ENCODE measurements at regions not wholly inside any gene's neighbourhood (a gene's known extent, or its start where the extent isn't known, plus 50 kb on each side); places are given as distances from the start of the nearest gene placed in this dataset.

DNA sequence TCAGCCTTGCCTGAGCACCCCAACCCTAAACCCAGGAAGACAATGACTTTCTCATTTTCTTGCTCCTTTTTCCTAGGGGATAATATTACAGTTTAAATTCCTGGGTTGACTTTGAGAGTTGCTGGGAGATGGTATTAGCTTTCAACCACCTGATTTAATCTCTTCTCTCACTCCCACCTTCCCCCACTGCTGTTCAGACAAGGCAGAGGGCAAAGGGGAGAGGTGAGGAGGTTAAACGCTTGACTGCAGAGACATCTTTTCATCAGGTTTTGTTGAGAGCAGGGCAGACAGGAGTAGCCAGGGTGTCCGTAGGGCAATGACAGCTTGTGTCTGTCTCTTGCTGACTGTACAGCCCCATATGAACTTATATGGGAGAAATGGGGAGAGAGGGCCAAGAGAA is 811.2 kb downstream of the MAFB start:
- no peak overlapping the region for H4K91ac ChIP-seq (ENCODE audit: low read depth, low read length, poor library complexity)
- H3K4me3 ChIP-seq (ENCODE audit: low read length in 2 of 2) = no peak overlapping the region
- H3K18ac ChIP-seq (ENCODE audit: low read length) = no peak overlapping the region
- peaks cover 0 to 16% (median 0%) of the 10 kb centered on the region in 3 experiments for H3K27me3 ChIP-seq (ENCODE audit: control insufficient read depth in 3 of 3, insufficient read depth in 3 of 3, low read depth in 1 of 3, low read length in 3 of 3)
- no peak overlapping the region for H4K8ac ChIP-seq (ENCODE audit: low read depth, low read length)
- no peak overlapping the region for H2BK15ac ChIP-seq (ENCODE audit: low read length)
- H2BK12ac ChIP-seq (ENCODE audit: low read length) = no peak overlapping the region
- no peak overlapping the region for H3K27ac ChIP-seq (replicated peaks; ENCODE audit: low read length)
- H2AFZ ChIP-seq (ENCODE audit: low read length) = no peak overlapping the region
- WGBS, 2 donors (ENCODE audit: extremely low coverage in 2 of 2, insufficient read length in 2 of 2, insufficient replicate concordance in 1 of 2) = no CpG with 5 or more reads among the region's 2 CpGs
- H3K36me3 ChIP-seq (replicated peaks in 1 of 2; ENCODE audit: control insufficient read depth in 2 of 2, insufficient read depth in 2 of 2, low read length in 2 of 2) = no peaks in the 10 kb centered on the region
- no peak overlapping the region for H3K9ac ChIP-seq (ENCODE audit: low read depth, low read length, poor library complexity)
- H2BK120ac ChIP-seq (ENCODE audit: low read depth, low read length) = no peak overlapping the region
- DNase-seq (ENCODE audit: low spot score) = no peak
- H3K79me1 ChIP-seq (ENCODE audit: low read depth, low read length) = no peaks in the 10 kb centered on the region
- H3K23ac ChIP-seq (ENCODE audit: low read depth, low read length, poor library complexity) = no peak overlapping the region
- no peak overlapping the region for H2BK5ac ChIP-seq (ENCODE audit: low read length)
- no peak overlapping the region for H3K4ac ChIP-seq (ENCODE audit: low read length)
- H2AK5ac ChIP-seq (ENCODE audit: low read depth, low read length) = no peak overlapping the region
- peaks cover 0 to 7% of the 10 kb centered on the region in 2 donors for H3K4me1 ChIP-seq (ENCODE audit: control insufficient read depth in 2 of 2, insufficient read depth in 1 of 2, low read depth in 1 of 2, low read length in 2 of 2)
- H3K4me2 ChIP-seq (ENCODE audit: insufficient read depth, low read length, poor library complexity, severe bottlenecking) = no peak overlapping the region
- H3K9me3 ChIP-seq (replicated peaks in 1 of 2; ENCODE audit: control insufficient read depth in 2 of 2, insufficient read depth in 1 of 2, low read depth in 1 of 2, low read length in 2 of 2) = no peaks in the 10 kb centered on the region
- H3K14ac ChIP-seq (ENCODE audit: low read length) = no peak overlapping the region

DNA sequence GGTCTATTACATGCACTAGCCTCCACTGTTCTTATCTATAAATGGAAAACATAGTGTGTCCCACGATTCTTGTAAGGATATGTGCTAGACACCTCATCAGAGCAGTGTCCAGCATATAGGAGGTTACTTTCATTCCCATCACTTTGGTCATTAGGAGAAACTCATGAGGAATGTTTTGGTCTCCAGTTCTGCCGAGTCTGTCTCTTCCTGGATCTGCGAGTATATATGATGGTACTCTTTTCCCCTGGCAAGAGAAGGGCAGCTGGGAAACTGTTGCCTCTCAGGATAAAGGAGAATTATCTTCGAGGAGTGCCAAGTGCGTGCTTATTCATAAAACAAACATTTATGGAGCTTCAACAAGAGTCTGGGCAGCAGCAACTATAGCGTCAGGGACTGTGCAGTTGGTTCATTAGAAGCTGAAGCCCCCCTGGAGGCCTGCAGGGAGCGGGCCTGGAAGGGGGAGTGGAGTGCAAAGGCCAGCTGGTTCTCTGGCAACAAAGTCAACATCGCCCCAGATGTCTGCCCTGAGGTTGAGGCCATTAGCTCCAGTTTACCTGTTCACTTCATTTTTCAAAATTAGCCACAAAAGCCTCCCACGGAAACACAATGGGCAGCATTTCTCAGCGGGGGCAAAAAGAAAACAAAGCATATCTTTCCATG is 811.9 kb downstream of the MAFB start:
- H3K36me3 ChIP-seq (replicated peaks in 1 of 2; ENCODE audit: control insufficient read depth in 2 of 2, insufficient read depth in 2 of 2, low read length in 2 of 2) = no peaks in the 10 kb centered on the region
- no peak overlapping the region for H2BK5ac ChIP-seq (ENCODE audit: low read length)
- no peak overlapping the region for H3K4ac ChIP-seq (ENCODE audit: low read length)
- no peak overlapping the region for H4K91ac ChIP-seq (ENCODE audit: low read depth, low read length, poor library complexity)
- H3K14ac ChIP-seq (ENCODE audit: low read length) = no peak overlapping the region
- no peak overlapping the region for H2BK120ac ChIP-seq (ENCODE audit: low read depth, low read length)
- H3K4me2 ChIP-seq (ENCODE audit: insufficient read depth, low read length, poor library complexity, severe bottlenecking) = no peak overlapping the region
- DNase-seq (ENCODE audit: low spot score) = no peak
- no peak overlapping the region for H4K8ac ChIP-seq (ENCODE audit: low read depth, low read length)
- H3K79me1 ChIP-seq (ENCODE audit: low read depth, low read length) = no peaks in the 10 kb centered on the region
- H3K4me1 ChIP-seq (ENCODE audit: control insufficient read depth in 2 of 2, insufficient read depth in 1 of 2, low read depth in 1 of 2, low read length in 2 of 2) = peaks cover 0 to 7% of the 10 kb centered on the region in 2 donors
- no peak overlapping the region for H2BK15ac ChIP-seq (ENCODE audit: low read length)
- H3K27me3 ChIP-seq (ENCODE audit: control insufficient read depth in 3 of 3, insufficient read depth in 3 of 3, low read depth in 1 of 3, low read length in 3 of 3) = peaks cover 0 to 19% (median 0%) of the 10 kb centered on the region in 3 experiments
- no peak overlapping the region for H3K18ac ChIP-seq (ENCODE audit: low read length)
- no peak overlapping the region for H3K27ac ChIP-seq (replicated peaks; ENCODE audit: low read length)
- no peak overlapping the region for H3K9ac ChIP-seq (ENCODE audit: low read depth, low read length, poor library complexity)
- H2AK5ac ChIP-seq (ENCODE audit: low read depth, low read length) = no peak overlapping the region
- no peak overlapping the region for H2BK12ac ChIP-seq (ENCODE audit: low read length)
- H3K23ac ChIP-seq (ENCODE audit: low read depth, low read length, poor library complexity) = no peak overlapping the region
- no peak overlapping the region for H3K4me3 ChIP-seq (ENCODE audit: low read length in 2 of 2)
- no peak overlapping the region for H2AFZ ChIP-seq (ENCODE audit: low read length)
- no peaks in the 10 kb centered on the region for H3K9me3 ChIP-seq (replicated peaks in 1 of 2; ENCODE audit: control insufficient read depth in 2 of 2, insufficient read depth in 1 of 2, low read depth in 1 of 2, low read length in 2 of 2)
- no CpG with 5 or more reads among the region's 10 CpGs for WGBS, 2 donors (ENCODE audit: extremely low coverage in 2 of 2, insufficient read length in 2 of 2, insufficient replicate concordance in 1 of 2)

DNA sequence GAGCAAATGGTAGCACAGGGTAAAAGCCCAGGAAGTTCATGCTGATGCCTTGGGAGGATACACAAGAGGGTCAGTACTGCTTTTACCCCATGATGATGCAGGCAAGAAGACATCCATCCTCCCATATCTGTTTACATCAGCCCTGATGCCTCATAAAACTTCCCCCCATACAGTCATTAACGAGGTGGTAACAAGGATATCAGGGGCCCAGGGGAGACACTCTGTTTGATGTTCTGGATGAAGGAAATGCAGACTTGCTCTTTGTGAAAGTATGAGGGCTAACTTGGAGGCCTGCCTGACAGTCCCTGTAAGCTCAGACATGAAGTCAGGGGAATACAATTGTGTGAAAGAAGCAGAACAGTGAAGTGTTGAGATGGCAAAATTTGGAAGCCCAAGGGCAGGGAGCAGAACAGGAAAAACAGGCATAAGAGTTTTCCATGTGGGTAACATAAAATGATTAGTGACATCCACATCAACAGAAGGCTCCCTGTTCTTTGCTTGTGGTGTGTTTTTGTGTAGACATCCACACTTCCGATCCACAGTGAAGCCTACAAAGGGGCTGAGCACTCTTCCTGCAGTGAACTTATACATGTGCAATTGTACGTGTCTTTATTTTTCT is 813.4 kb downstream of the MAFB start:
- H3K4me1 ChIP-seq (ENCODE audit: control insufficient read depth in 2 of 2, insufficient read depth in 1 of 2, low read depth in 1 of 2, low read length in 2 of 2) = peaks cover 0 to 11% of the 10 kb centered on the region in 2 donors
- no peak overlapping the region for H3K18ac ChIP-seq (ENCODE audit: low read length)
- H3K14ac ChIP-seq (ENCODE audit: low read length) = no peak overlapping the region
- H3K9ac ChIP-seq (ENCODE audit: low read depth, low read length, poor library complexity) = no peak overlapping the region
- H2AK5ac ChIP-seq (ENCODE audit: low read depth, low read length) = no peak overlapping the region
- H3K4me2 ChIP-seq (ENCODE audit: insufficient read depth, low read length, poor library complexity, severe bottlenecking) = no peak overlapping the region
- H3K27me3 ChIP-seq (ENCODE audit: control insufficient read depth in 3 of 3, insufficient read depth in 3 of 3, low read depth in 1 of 3, low read length in 3 of 3) = peaks cover 0 to 19% (median 0%) of the 10 kb centered on the region in 3 experiments
- no peak overlapping the region for H4K91ac ChIP-seq (ENCODE audit: low read depth, low read length, poor library complexity)
- H3K9me3 ChIP-seq (replicated peaks in 1 of 2; ENCODE audit: control insufficient read depth in 2 of 2, insufficient read depth in 1 of 2, low read depth in 1 of 2, low read length in 2 of 2) = no peaks in the 10 kb centered on the region
- H3K23ac ChIP-seq (ENCODE audit: low read depth, low read length, poor library complexity) = no peak overlapping the region
- H3K79me1 ChIP-seq (ENCODE audit: low read depth, low read length) = no peaks in the 10 kb centered on the region
- H3K4ac ChIP-seq (ENCODE audit: low read length) = no peak overlapping the region
- H2BK120ac ChIP-seq (ENCODE audit: low read depth, low read length) = no peak overlapping the region
- H3K4me3 ChIP-seq (ENCODE audit: low read length in 2 of 2) = no peak overlapping the region
- no peak overlapping the region for H2BK15ac ChIP-seq (ENCODE audit: low read length)
- no CpG with 5 or more reads among the region's 3 CpGs for WGBS, 2 donors (ENCODE audit: extremely low coverage in 2 of 2, insufficient read length in 2 of 2, insufficient replicate concordance in 1 of 2)
- no peak overlapping the region for H4K8ac ChIP-seq (ENCODE audit: low read depth, low read length)
- no peak for DNase-seq (ENCODE audit: low spot score)
- H2BK12ac ChIP-seq (ENCODE audit: low read length) = no peak overlapping the region
- H3K27ac ChIP-seq (replicated peaks; ENCODE audit: low read length) = no peak overlapping the region
- H3K36me3 ChIP-seq (replicated peaks in 1 of 2; ENCODE audit: control insufficient read depth in 2 of 2, insufficient read depth in 2 of 2, low read length in 2 of 2) = no peaks in the 10 kb centered on the region
- no peak overlapping the region for H2BK5ac ChIP-seq (ENCODE audit: low read length)
- no peak overlapping the region for H2AFZ ChIP-seq (ENCODE audit: low read length)

DNA sequence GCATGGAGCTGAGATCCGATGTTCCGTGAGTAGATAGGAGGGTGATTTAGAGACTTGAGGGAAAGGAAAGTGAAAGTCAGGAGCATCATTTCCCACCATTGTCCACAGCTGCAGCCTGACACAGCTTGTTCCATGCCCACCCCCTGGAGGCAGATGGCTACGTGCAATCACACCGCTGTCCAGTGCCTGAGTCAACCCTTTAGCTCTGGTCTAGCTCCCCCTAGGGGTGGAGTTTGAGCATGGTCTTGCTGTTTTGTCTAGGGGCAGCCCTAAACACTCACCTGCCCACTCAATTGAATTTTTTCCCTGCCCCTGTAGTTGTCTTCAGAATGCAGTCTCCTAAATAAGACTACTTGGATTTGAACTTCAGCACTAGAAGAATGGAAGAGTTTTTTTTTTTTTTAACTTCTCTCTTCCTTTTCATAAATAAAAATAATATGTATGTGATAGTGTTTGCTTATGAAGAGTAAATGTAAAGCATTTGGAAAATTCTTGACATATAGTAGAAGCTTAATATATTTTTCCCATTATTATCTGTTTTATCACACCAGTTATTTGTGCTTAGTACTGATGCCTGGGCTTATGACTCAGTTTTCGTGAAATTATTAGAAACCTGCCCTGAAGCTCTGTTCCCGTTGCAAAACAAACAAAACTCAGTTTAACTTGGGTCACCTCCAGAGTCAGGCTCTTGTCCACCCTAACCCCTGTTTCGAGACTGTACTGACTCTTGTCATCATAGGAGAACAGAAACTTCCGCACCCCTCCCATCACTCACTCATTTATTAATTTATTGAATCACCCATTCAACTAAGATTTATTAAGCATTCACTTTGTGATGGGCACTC is 814.8 kb downstream of the MAFB start:
- H3K23ac ChIP-seq (ENCODE audit: low read depth, low read length, poor library complexity) = no peak overlapping the region
- no peak overlapping the region for H4K91ac ChIP-seq (ENCODE audit: low read depth, low read length, poor library complexity)
- no peaks in the 10 kb centered on the region for H3K36me3 ChIP-seq (replicated peaks in 1 of 2; ENCODE audit: control insufficient read depth in 2 of 2, insufficient read depth in 2 of 2, low read length in 2 of 2)
- peak; percentile 83 for DNase-seq (ENCODE audit: low spot score)
- no peak overlapping the region for H2AK5ac ChIP-seq (ENCODE audit: low read depth, low read length)
- H3K4me1 ChIP-seq (ENCODE audit: control insufficient read depth in 2 of 2, insufficient read depth in 1 of 2, low read depth in 1 of 2, low read length in 2 of 2) = peaks cover 0 to 13% of the 10 kb centered on the region in 2 donors
- peaks cover 0 to 18% (median 0%) of the 10 kb centered on the region in 3 experiments for H3K27me3 ChIP-seq (ENCODE audit: control insufficient read depth in 3 of 3, insufficient read depth in 3 of 3, low read depth in 1 of 3, low read length in 3 of 3)
- no peak overlapping the region for H3K27ac ChIP-seq (replicated peaks; ENCODE audit: low read length)
- H3K9me3 ChIP-seq (replicated peaks in 1 of 2; ENCODE audit: control insufficient read depth in 2 of 2, insufficient read depth in 1 of 2, low read depth in 1 of 2, low read length in 2 of 2) = no peaks in the 10 kb centered on the region
- no peak overlapping the region for H3K14ac ChIP-seq (ENCODE audit: low read length)
- no peak overlapping the region for H2BK5ac ChIP-seq (ENCODE audit: low read length)
- H2BK120ac ChIP-seq (ENCODE audit: low read depth, low read length) = no peak overlapping the region
- no peak overlapping the region for H4K8ac ChIP-seq (ENCODE audit: low read depth, low read length)
- H2BK15ac ChIP-seq (ENCODE audit: low read length) = no peak overlapping the region
- no peak overlapping the region for H3K4me2 ChIP-seq (ENCODE audit: insufficient read depth, low read length, poor library complexity, severe bottlenecking)
- H2BK12ac ChIP-seq (ENCODE audit: low read length) = no peak overlapping the region
- H3K4me3 ChIP-seq (ENCODE audit: low read length in 2 of 2) = no peak overlapping the region
- WGBS, 2 donors (ENCODE audit: extremely low coverage in 2 of 2, insufficient read length in 2 of 2, insufficient replicate concordance in 1 of 2) = no CpG with 5 or more reads among the region's 8 CpGs
- no peak overlapping the region for H3K9ac ChIP-seq (ENCODE audit: low read depth, low read length, poor library complexity)
- H3K18ac ChIP-seq (ENCODE audit: low read length) = no peak overlapping the region
- H2AFZ ChIP-seq (ENCODE audit: low read length) = no peak overlapping the region
- no peak overlapping the region for H3K4ac ChIP-seq (ENCODE audit: low read length)
- no peaks in the 10 kb centered on the region for H3K79me1 ChIP-seq (ENCODE audit: low read depth, low read length)

All from neuronal stem cell (in vitro differentiated cells).